ENCODE measurements at regions not wholly inside any gene's neighbourhood (a gene's known extent, or its start where the extent isn't known, plus 50 kb on each side); places are given as distances from the start of the nearest gene placed in this dataset.

GRCh38 chr9:86648156-86648827 is 294.1 kb upstream of the TUT7 start:
- ATAC-seq = no peak
- intact Hi-C loops (cut with DNase I) = no loop called here

GRCh38 chr9:86645303-86645702 is 291.1 kb upstream of the TUT7 start:
- no peak for DNase-seq
- no peaks in the 10 kb centered on the region for H3K36me3 ChIP-seq
- no peak overlapping the region for H3K4me3 ChIP-seq
- ATAC-seq = no peak
- no peak overlapping the region for H3K27ac ChIP-seq
- intact Hi-C loops (cut with DNase I) = no loop called here
- no peak for TF ChIP-seq CTCF (IDR thresholded peaks at IDR 0.05)
- H3K9me3 ChIP-seq = no peaks in the 10 kb centered on the region
- H3K27me3 ChIP-seq = peaks cover 8% of the 10 kb centered on the region
- H3K4me1 ChIP-seq = no peaks in the 10 kb centered on the region

More at GRCh38 chr9:86648156-86648827, 294.1 kb upstream of the TUT7 start:
- no peak for TF ChIP-seq CTCF (IDR thresholded peaks at IDR 0.05)
- H3K9me3 ChIP-seq = no peaks in the 10 kb centered on the region
- no peak overlapping the region for H3K27ac ChIP-seq
- H3K36me3 ChIP-seq = no peaks in the 10 kb centered on the region
- H3K4me1 ChIP-seq = no peaks in the 10 kb centered on the region
- H3K4me3 ChIP-seq = no peak overlapping the region
- DNase-seq = no peak
- peaks cover 7% of the 10 kb centered on the region for H3K27me3 ChIP-seq

- H3K27me3 ChIP-seq = peaks cover 8% of the 10 kb centered on the region
- intact Hi-C loops (cut with DNase I) = no loop called here
- H3K36me3 ChIP-seq = no peaks in the 10 kb centered on the region
- H3K27ac ChIP-seq = no peak overlapping the region
- ATAC-seq = no peak
- H3K4me1 ChIP-seq = no peaks in the 10 kb centered on the region
- H3K9me3 ChIP-seq = no peaks in the 10 kb centered on the region
- no peak for TF ChIP-seq CTCF (IDR thresholded peaks at IDR 0.05)
- H3K4me3 ChIP-seq = no peak overlapping the region
- DNase-seq = no peak
These were observed 290.4 kb upstream of the TUT7 start for GRCh38 chr9:86644675-86645034.

- DNase-seq (no peak), ATAC-seq (no peak)
- H3K27ac ChIP-seq = no peak overlapping the region
- TF ChIP-seq CTCF (IDR thresholded peaks at IDR 0.05) = no peak
- H3K36me3 ChIP-seq = no peaks in the 10 kb centered on the region
- intact Hi-C loops (cut with DNase I) = no loop called here
- H3K9me3 ChIP-seq = no peaks in the 10 kb centered on the region
- H3K27me3 ChIP-seq = peaks cover 8% of the 10 kb centered on the region
- no peaks in the 10 kb centered on the region for H3K4me1 ChIP-seq
- H3K4me3 ChIP-seq = no peak overlapping the region
These were observed 289.9 kb upstream of the TUT7 start for GRCh38 chr9:86643946-86644674.

- H3K27me3 ChIP-seq = peaks cover 8% of the 10 kb centered on the region
- no peak overlapping the region for H3K4me3 ChIP-seq
- no peaks in the 10 kb centered on the region for H3K36me3 ChIP-seq
- H3K27ac ChIP-seq = no peak overlapping the region
- H3K4me1 ChIP-seq = no peaks in the 10 kb centered on the region
- no peak for TF ChIP-seq CTCF (IDR thresholded peaks at IDR 0.05)
- ATAC-seq = no peak
- intact Hi-C loops (cut with DNase I) = no loop called here
- no peak for DNase-seq
- H3K9me3 ChIP-seq = no peaks in the 10 kb centered on the region
These were observed 288.5 kb upstream of the TUT7 start for GRCh38 chr9:86642721-86643120.

Measured in upper lobe of right lung (tissue), 1 donor.